ENCODE measurements at regions not wholly inside any gene's neighbourhood (a gene's known extent, or its start where the extent isn't known, plus 50 kb on each side); places are given as distances from the start of the nearest gene placed in this dataset.

- TF ChIP-seq, protein P1, sequence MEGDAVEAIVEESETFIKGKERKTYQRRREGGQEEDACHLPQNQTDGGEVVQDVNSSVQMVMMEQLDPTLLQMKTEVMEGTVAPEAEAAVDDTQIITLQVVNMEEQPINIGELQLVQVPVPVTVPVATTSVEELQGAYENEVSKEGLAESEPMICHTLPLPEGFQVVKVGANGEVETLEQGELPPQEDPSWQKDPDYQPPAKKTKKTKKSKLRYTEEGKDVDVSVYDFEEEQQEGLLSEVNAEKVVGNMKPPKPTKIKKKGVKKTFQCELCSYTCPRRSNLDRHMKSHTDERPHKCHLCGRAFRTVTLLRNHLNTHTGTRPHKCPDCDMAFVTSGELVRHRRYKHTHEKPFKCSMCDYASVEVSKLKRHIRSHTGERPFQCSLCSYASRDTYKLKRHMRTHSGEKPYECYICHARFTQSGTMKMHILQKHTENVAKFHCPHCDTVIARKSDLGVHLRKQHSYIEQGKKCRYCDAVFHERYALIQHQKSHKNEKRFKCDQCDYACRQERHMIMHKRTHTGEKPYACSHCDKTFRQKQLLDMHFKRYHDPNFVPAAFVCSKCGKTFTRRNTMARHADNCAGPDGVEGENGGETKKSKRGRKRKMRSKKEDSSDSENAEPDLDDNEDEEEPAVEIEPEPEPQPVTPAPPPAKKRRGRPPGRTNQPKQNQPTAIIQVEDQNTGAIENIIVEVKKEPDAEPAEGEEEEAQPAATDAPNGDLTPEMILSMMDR (IDR thresholded peaks at IDR 0.05; ENCODE audit: unreplicated experiment), result no peak
- no peak overlapping the region for H3K27ac Mint-ChIP-seq (ENCODE audit: unreplicated experiment)
- no peaks in the 10 kb centered on the region for H3K36me3 Mint-ChIP-seq (ENCODE audit: low read depth, unreplicated experiment)
- H3K4me3 Mint-ChIP-seq (ENCODE audit: unreplicated experiment), result no peak overlapping the region
- no peaks in the 10 kb centered on the region for H3K27me3 Mint-ChIP-seq (ENCODE audit: unreplicated experiment)
- no peak for DNase-seq (ENCODE audit: low spot score)
- H3K9me3 Mint-ChIP-seq (ENCODE audit: unreplicated experiment), result no peaks in the 10 kb centered on the region
- H3K4me1 Mint-ChIP-seq (ENCODE audit: unreplicated experiment), result no peaks in the 10 kb centered on the region
These were observed 73.3 kb upstream of the PAXBP1 start for GRCh38 chr21:32844653-32845436.

DNA sequence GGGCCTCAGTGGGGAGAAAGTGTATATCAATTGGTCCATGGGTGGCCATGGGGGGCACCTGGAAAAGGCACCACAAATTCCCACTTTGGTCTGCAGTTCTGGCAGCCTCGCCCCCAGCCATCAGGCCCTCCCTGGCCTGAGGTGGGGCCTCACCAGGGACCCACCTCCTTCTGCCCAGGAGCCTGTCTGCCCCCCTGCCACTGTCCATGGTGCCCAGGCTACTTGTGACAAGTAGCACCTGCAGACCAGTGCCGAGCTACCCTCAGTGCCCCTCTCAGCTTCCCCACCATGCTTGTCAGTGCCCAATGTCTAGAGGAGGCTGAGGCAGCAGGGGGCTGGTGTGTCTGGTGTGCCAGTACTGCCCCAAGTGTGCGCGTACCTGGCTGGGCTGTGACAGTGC, 87.1 kb upstream of the PAXBP1 start:
- no peaks in the 10 kb centered on the region for H3K27me3 Mint-ChIP-seq (ENCODE audit: unreplicated experiment)
- H3K4me3 Mint-ChIP-seq (ENCODE audit: unreplicated experiment), result no peak overlapping the region
- DNase-seq (ENCODE audit: low spot score), result no peak
- no peaks in the 10 kb centered on the region for H3K9me3 Mint-ChIP-seq (ENCODE audit: unreplicated experiment)
- TF ChIP-seq, protein P1 (IDR thresholded peaks at IDR 0.05; ENCODE audit: unreplicated experiment), result no peak
- no peaks in the 10 kb centered on the region for H3K36me3 Mint-ChIP-seq (ENCODE audit: low read depth, unreplicated experiment)
- H3K27ac Mint-ChIP-seq (ENCODE audit: unreplicated experiment), result no peak overlapping the region
- H3K4me1 Mint-ChIP-seq (ENCODE audit: unreplicated experiment), result peaks cover 3% of the 10 kb centered on the region

GRCh38 chr21:32860399-32860798, 88.8 kb upstream of the PAXBP1 start:
- TF ChIP-seq, protein P1 (IDR thresholded peaks at IDR 0.05; ENCODE audit: unreplicated experiment), result no peak
- peaks cover 3% of the 10 kb centered on the region for H3K36me3 Mint-ChIP-seq (ENCODE audit: low read depth, unreplicated experiment)
- DNase-seq (ENCODE audit: low spot score), result no peak
- no peaks in the 10 kb centered on the region for H3K27me3 Mint-ChIP-seq (ENCODE audit: unreplicated experiment)
- H3K4me1 Mint-ChIP-seq (ENCODE audit: unreplicated experiment), result peaks cover 3% of the 10 kb centered on the region
- H3K27ac Mint-ChIP-seq (ENCODE audit: unreplicated experiment), result no peak overlapping the region
- H3K4me3 Mint-ChIP-seq (ENCODE audit: unreplicated experiment), result no peak overlapping the region
- no peaks in the 10 kb centered on the region for H3K9me3 Mint-ChIP-seq (ENCODE audit: unreplicated experiment)

DNA sequence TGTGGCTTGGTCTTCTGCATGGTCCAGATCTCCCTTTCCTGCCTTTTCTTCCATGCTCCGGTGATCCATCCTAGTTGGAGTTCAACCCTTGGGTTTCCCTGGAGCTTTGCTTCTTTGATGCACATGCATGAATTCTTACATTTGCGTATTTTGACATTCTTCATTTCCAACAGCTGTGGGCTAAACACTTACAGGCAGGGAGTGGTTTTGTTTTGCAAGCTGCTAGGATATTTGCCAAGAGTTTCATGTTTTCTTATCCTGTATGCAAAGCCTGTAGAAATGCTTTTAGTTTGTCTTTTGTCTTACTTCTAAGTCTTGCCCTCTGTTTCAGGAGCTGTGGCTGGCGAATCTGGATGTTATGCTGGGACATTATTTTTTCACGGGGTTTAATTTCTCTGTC, 90.3 kb upstream of the PAXBP1 start:
- no peak for DNase-seq (ENCODE audit: low spot score)
- no peaks in the 10 kb centered on the region for H3K27me3 Mint-ChIP-seq (ENCODE audit: unreplicated experiment)
- no peak overlapping the region for H3K4me3 Mint-ChIP-seq (ENCODE audit: unreplicated experiment)
- H3K36me3 Mint-ChIP-seq (ENCODE audit: low read depth, unreplicated experiment), result peaks cover 3% of the 10 kb centered on the region
- H3K27ac Mint-ChIP-seq (ENCODE audit: unreplicated experiment), result no peak overlapping the region
- peaks cover 3% of the 10 kb centered on the region for H3K4me1 Mint-ChIP-seq (ENCODE audit: unreplicated experiment)
- TF ChIP-seq, protein P1 (IDR thresholded peaks at IDR 0.05; ENCODE audit: unreplicated experiment), result no peak
- no peaks in the 10 kb centered on the region for H3K9me3 Mint-ChIP-seq (ENCODE audit: unreplicated experiment)

- no peak for DNase-seq (ENCODE audit: low spot score)
- no peak overlapping the region for H3K27ac Mint-ChIP-seq (ENCODE audit: unreplicated experiment)
- H3K4me3 Mint-ChIP-seq (ENCODE audit: unreplicated experiment), result no peak overlapping the region
- H3K27me3 Mint-ChIP-seq (ENCODE audit: unreplicated experiment), result peaks cover 4% of the 10 kb centered on the region
- TF ChIP-seq, protein P1 (IDR thresholded peaks at IDR 0.05; ENCODE audit: unreplicated experiment), result no peak
- peaks cover 3% of the 10 kb centered on the region for H3K36me3 Mint-ChIP-seq (ENCODE audit: low read depth, unreplicated experiment)
- H3K9me3 Mint-ChIP-seq (ENCODE audit: unreplicated experiment), result no peaks in the 10 kb centered on the region
- H3K4me1 Mint-ChIP-seq (ENCODE audit: unreplicated experiment), result peaks cover 3% of the 10 kb centered on the region
These were observed 96.0 kb upstream of the PAXBP1 start for GRCh38 chr21:32867597-32867996.
